GM13977 (cell line): ENCODE measurements at regions not wholly inside any gene's neighbourhood (a gene's known extent, or its start where the extent isn't known, plus 50 kb on each side); places are given as distances from the start of the nearest gene placed in this dataset.
"Not testable (repeated sequence)": the region's sequence is repeated elsewhere in the genome, so short reads cannot be mapped to it uniquely, and the experiment has no call there.

Experiments
- DNase-seq: peaks from one replicate; pipeline ENCODE4 v3.0.0; 2012; ENCODE audit warnings: low spot score
- in situ Hi-C: fragments of 300-500 bp; cut with MboI; formaldehyde crosslinking; loops from one replicate; pipeline ENCODE4 v1.12.0; 2022; ENCODE audit warnings: low sequenced_read_pairs, low pct_unique_long_range_greater_than_20kb, mixed read lengths, inconsistent platforms; ENCODE audit not compliant: unreplicated experiment
- TF ChIP-seq, protein P1 (sequence below): IDR thresholded peaks from 2 replicates; pipeline ENCODE4 v1.5.1; 2012; ENCODE audit warnings: mild to moderate bottlenecking, control low read depth; ENCODE audit not compliant: insufficient read depth; ENCODE audit errors: extremely low read depth, missing control alignments

- no peak for DNase-seq
- TF ChIP-seq, protein P1, sequence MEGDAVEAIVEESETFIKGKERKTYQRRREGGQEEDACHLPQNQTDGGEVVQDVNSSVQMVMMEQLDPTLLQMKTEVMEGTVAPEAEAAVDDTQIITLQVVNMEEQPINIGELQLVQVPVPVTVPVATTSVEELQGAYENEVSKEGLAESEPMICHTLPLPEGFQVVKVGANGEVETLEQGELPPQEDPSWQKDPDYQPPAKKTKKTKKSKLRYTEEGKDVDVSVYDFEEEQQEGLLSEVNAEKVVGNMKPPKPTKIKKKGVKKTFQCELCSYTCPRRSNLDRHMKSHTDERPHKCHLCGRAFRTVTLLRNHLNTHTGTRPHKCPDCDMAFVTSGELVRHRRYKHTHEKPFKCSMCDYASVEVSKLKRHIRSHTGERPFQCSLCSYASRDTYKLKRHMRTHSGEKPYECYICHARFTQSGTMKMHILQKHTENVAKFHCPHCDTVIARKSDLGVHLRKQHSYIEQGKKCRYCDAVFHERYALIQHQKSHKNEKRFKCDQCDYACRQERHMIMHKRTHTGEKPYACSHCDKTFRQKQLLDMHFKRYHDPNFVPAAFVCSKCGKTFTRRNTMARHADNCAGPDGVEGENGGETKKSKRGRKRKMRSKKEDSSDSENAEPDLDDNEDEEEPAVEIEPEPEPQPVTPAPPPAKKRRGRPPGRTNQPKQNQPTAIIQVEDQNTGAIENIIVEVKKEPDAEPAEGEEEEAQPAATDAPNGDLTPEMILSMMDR, result no peak
- in situ Hi-C loops, result no loop called here
Observed at GRCh38 chr1:68723791-68724190, 226.9 kb upstream of the DEPDC1 start.

DNA sequence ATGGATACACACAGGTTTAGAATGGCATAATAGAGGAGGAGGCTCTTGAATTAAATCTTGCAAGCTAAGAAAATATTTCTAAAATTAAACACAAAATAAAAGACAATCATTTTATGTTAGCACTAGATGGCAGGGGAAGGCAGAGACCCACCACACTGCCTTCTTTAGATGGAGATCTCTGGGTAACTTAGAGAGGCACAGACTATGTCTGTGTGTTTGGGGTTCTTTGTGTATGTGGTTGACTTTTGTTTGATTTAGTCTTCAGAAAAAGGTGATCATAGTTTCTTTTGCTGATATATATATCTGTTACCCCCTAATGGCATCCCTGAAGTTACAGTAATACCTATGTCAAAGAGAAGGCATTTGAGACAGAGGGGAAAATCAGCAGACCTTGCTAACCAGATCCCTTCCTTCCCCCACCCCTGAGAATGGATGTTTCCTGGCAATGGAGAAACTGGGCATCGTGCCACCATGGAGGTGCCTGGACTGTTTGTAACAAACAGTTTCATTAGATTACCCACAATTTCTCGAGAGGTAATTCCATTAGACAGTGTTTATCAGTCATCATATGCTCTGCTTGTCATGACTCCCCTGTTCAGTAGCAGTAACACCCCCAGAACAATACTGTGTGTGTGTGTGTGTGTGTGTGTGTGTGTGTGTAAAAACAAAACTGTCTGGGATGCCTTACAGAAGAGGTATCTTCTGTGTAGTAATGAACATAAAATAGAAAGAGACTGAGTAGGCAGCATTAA lies 228.3 kb upstream of the DEPDC1 start:
- in situ Hi-C loops, result no loop called here
- no peak for DNase-seq
- TF ChIP-seq, protein P1, result no peak

GRCh38 chr1:68739486-68739885 lies 242.6 kb upstream of the DEPDC1 start:
- in situ Hi-C loops, DNase-seq: not testable (repeated sequence)

- in situ Hi-C loops, result no loop called here
- no peak for DNase-seq
- TF ChIP-seq, protein P1, result no peak
Observed at GRCh38 chr1:68745011-68745410, 248.1 kb upstream of the DEPDC1 start.

GRCh38 chr1:68745451-68745850 lies 248.6 kb upstream of the DEPDC1 start:
- TF ChIP-seq, protein P1, result no peak
- DNase-seq, result no peak
- in situ Hi-C loops, result no loop called here

GRCh38 chr1:68746378-68746777 lies 249.5 kb upstream of the DEPDC1 start:
- no peak for DNase-seq
- TF ChIP-seq, protein P1, result no peak
- in situ Hi-C loops, result no loop called here

DNA sequence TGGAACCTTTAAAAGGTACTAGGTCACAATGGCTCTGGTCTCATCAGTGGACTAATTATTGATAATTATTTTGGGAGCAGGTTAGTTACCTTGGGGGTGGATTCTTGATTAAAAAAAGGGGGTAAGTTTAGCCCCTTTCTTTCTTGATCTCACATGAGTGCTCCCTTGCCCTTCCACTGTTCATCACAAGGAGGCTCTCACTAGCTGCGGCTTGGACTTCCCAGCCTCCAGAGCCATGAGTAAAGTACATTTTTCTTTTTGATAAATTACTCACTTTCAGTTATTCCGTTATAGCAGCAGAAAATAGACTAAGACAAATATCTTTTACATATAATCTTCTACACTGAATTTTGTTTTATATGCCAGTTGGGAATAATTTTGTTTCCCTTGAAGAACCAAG lies 254.8 kb upstream of the DEPDC1 start:
- in situ Hi-C loops, result no loop called here
- no peak for DNase-seq
- TF ChIP-seq, protein P1, result no peak
